ENCODE measurements at regions not wholly inside any gene's neighbourhood (a gene's known extent, or its start where the extent isn't known, plus 50 kb on each side); places are given as distances from the start of the nearest gene placed in this dataset.

DNA sequence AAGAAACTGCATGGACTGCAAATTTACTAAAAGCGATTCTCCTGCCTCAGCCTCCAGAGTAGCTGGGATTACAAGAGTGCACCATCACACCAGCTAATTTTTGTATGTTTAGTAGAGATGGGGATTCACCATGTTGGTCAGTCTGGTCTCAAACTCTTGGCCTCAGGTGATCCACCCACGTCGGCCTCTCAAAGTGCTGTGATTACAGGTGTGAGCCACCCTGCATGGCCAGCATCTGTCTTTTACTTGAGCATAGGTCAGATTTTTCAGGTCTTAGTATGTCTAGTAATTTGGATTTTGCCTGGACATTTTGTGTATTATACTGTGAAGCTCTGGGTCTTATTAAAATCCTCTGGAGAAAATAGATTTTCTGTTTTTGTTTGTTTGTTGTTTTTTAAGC is 277.8 kb upstream of the VLDLR start:
- Histone ChIP-seq H3K9me3 (peaks cover 0 to under 1% of the 10 kb centered on the region in 2 donors), H3K27me3 (no peaks in the 10 kb centered on the region), H3K27ac (no peak overlapping the region), H3K36me3 (no peaks in the 10 kb centered on the region), H3K4me1 (no peaks in the 10 kb centered on the region), H3K4me3 (no peak overlapping the region)
- TF ChIP-seq POLR2A (IDR thresholded peaks at IDR 0.05), result no peak
- TF ChIP-seq EP300 (IDR thresholded peaks at IDR 0.05; ENCODE audit: low read depth), result no peak
- TF ChIP-seq, protein P1, sequence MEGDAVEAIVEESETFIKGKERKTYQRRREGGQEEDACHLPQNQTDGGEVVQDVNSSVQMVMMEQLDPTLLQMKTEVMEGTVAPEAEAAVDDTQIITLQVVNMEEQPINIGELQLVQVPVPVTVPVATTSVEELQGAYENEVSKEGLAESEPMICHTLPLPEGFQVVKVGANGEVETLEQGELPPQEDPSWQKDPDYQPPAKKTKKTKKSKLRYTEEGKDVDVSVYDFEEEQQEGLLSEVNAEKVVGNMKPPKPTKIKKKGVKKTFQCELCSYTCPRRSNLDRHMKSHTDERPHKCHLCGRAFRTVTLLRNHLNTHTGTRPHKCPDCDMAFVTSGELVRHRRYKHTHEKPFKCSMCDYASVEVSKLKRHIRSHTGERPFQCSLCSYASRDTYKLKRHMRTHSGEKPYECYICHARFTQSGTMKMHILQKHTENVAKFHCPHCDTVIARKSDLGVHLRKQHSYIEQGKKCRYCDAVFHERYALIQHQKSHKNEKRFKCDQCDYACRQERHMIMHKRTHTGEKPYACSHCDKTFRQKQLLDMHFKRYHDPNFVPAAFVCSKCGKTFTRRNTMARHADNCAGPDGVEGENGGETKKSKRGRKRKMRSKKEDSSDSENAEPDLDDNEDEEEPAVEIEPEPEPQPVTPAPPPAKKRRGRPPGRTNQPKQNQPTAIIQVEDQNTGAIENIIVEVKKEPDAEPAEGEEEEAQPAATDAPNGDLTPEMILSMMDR (IDR thresholded peaks at IDR 0.05), result no peak
- TF ChIP-seq POLR2AphosphoS5 (IDR thresholded peaks at IDR 0.05), result no peak
- 85 to 90% methylated on average over 3 of the region's 3 CpGs for WGBS, 2 donors (ENCODE audit: low coverage in 1 of 2)
- intact Hi-C loops (cut with DNase I; ENCODE audit: low total_unique reads), result no loop called here
- in situ Hi-C loops (cut with MboI; ENCODE audit: low pct_ligation_motif_present in 1 of 4, low pct_unique_long_range_greater_than_20kb in 1 of 4, low sequenced_read_pairs in 3 of 4), result no loop called here
- no peak for DNase-seq

DNA sequence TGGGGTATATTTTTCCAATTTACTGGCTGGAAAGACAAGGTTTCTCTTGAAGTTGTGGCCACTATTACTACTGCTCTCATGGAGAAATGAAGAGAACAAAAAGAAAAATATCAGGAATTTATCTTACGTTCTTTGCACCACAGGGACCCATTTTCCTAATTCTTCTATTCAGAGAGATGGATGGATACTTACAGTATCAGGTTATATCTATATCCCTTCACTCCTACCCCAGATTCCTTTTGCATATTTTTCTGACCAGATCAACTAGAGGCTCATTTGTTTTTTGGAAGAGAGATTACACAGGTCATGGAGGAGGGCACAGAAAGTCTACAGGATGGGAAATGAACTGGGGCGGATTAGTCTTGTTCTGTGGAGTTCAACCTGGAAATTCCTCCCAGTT is 277.2 kb upstream of the VLDLR start:
- no peaks in the 10 kb centered on the region for H3K36me3 ChIP-seq
- DNase-seq, result no peak
- in situ Hi-C loops (cut with MboI; ENCODE audit: low pct_ligation_motif_present in 1 of 4, low pct_unique_long_range_greater_than_20kb in 1 of 4, low sequenced_read_pairs in 3 of 4) (no loop called here), intact Hi-C loops (cut with DNase I; ENCODE audit: low total_unique reads) (no loop called here)
- no peak overlapping the region for H3K27ac ChIP-seq
- TF ChIP-seq, protein P1 (IDR thresholded peaks at IDR 0.05), result no peak
- H3K9me3 ChIP-seq, result peaks cover 0 to 7% of the 10 kb centered on the region in 2 donors
- H3K4me3 ChIP-seq, result no peak overlapping the region
- no peaks in the 10 kb centered on the region for H3K4me1 ChIP-seq
- 89 to 92% methylated on average over 2 of the region's 2 CpGs for WGBS, 2 donors (ENCODE audit: low coverage in 1 of 2)
- no peaks in the 10 kb centered on the region for H3K27me3 ChIP-seq

- 68% methylated on average over 4 of the region's 4 CpGs; no CpG with 5 or more reads in 1 of the 2 donors for WGBS, 2 donors (ENCODE audit: low coverage in 1 of 2)
- Histone ChIP-seq H3K4me3 (no peak overlapping the region), H3K27me3 (no peaks in the 10 kb centered on the region), H3K36me3 (no peaks in the 10 kb centered on the region), H3K27ac (no peak overlapping the region), H3K9me3 (peaks cover 0 to 8% of the 10 kb centered on the region in 2 donors), H3K4me1 (no peaks in the 10 kb centered on the region)
- intact Hi-C loops (cut with DNase I; ENCODE audit: low total_unique reads), result no loop called here
- DNase-seq, result no peak
- in situ Hi-C loops (cut with MboI; ENCODE audit: low pct_ligation_motif_present in 1 of 4, low pct_unique_long_range_greater_than_20kb in 1 of 4, low sequenced_read_pairs in 3 of 4), result no loop called here
- TF ChIP-seq EP300 (IDR thresholded peaks at IDR 0.05; ENCODE audit: low read depth) (no peak), POLR2A (IDR thresholded peaks at IDR 0.05) (no peak), POLR2AphosphoS5 (IDR thresholded peaks at IDR 0.05) (no peak)
- TF ChIP-seq, protein P1 (IDR thresholded peaks at IDR 0.05), result no peak
Observed at GRCh38 chr9:2345013-2345412, 276.6 kb upstream of the VLDLR start.

DNA sequence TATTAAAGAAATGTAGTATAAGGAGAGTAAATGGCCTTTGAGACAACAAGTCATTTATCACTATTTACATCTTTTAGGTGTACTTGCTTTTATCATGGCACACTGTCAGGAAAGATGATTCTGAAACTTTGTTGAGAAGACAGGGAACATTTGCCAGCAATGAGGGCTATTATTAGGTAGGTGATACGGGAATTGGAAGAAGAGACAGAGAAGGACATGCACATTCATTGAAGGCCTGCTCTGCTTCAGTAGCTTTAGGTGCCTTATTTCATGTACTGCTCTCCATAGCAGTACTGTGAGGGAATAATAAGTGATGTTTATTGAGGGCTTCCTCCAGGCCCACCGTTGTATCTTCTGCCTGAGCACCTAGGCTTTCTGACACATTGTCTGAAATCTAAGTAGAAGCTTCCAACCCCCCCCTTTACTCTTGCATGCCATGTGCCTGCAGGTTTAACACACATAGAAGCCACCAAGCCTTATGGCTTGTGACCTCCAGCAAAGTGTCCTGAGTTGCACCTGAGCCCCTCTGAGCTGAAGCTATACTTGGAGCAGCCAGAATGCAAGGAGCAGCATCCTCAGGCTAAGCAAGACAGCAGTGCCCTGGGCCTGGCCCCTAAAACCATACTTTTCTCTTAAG is 275.2 kb upstream of the VLDLR start:
- intact Hi-C loops (cut with DNase I; ENCODE audit: low total_unique reads), result no loop called here
- in situ Hi-C loops (cut with MboI; ENCODE audit: low pct_ligation_motif_present in 1 of 4, low pct_unique_long_range_greater_than_20kb in 1 of 4, low sequenced_read_pairs in 3 of 4), result no loop called here
- no peak overlapping the region for H3K4me3 ChIP-seq
- H3K27ac ChIP-seq, result no peak overlapping the region
- TF ChIP-seq EP300 (IDR thresholded peaks at IDR 0.05; ENCODE audit: low read depth) (no peak), POLR2AphosphoS5 (IDR thresholded peaks at IDR 0.05) (no peak), POLR2A (IDR thresholded peaks at IDR 0.05) (no peak)
- TF ChIP-seq, protein P1 (IDR thresholded peaks at IDR 0.05), result no peak
- H3K27me3 ChIP-seq, result no peaks in the 10 kb centered on the region
- H3K36me3 ChIP-seq, result no peaks in the 10 kb centered on the region
- H3K4me1 ChIP-seq, result no peaks in the 10 kb centered on the region
- H3K9me3 ChIP-seq, result peaks cover 0 to 8% of the 10 kb centered on the region in 2 donors
- DNase-seq, result no peak
- WGBS, 2 donors (ENCODE audit: low coverage in 1 of 2), result 79 to 83% methylated on average over 2 of the region's 2 CpGs

Measured in transverse colon (tissue), 4 donors.